NCI-H1930 (cell line): ENCODE measurements at regions not wholly inside any gene's neighbourhood (a gene's known extent, or its start where the extent isn't known, plus 50 kb on each side); places are given as distances from the start of the nearest gene placed in this dataset.
"Not testable (repeated sequence)": the region's sequence is repeated elsewhere in the genome, so short reads cannot be mapped to it uniquely, and the experiment has no call there.

Source experiments
- DNase-seq, 2 experiments: peaks; one replicate each; lab custom pipeline; 2025; lab: John Stamatoyannopoulos, UW

GRCh38 chr6:25181923-25182322 is 97.3 kb upstream of the CARMIL1 start:
- DNase-seq = no peak

GRCh38 chr6:25186919-25187318 is 92.3 kb upstream of the CARMIL1 start:
- DNase-seq = no peak

- no peak for DNase-seq
Measured at GRCh38 chr6:25188232-25188631, 90.9 kb upstream of the CARMIL1 start.

- DNase-seq = no peak
Measured at GRCh38 chr6:25192590-25193459, 86.3 kb upstream of the CARMIL1 start.

- DNase-seq = no peak
Measured at GRCh38 chr6:25193460-25194171, 85.6 kb upstream of the CARMIL1 start.

GRCh38 chr6:25194172-25194678 is 84.9 kb upstream of the CARMIL1 start:
- DNase-seq = no peak

- DNase-seq = no peak
Measured at GRCh38 chr6:25196464-25196863, 82.7 kb upstream of the CARMIL1 start.

GRCh38 chr6:25197111-25197510 is 82.1 kb upstream of the CARMIL1 start:
- DNase-seq = no peak

- no peak for DNase-seq
Measured at GRCh38 chr6:25199544-25199943, 79.6 kb upstream of the CARMIL1 start.

- DNase-seq = no peak
Measured at GRCh38 chr6:25202504-25202903, 76.7 kb upstream of the CARMIL1 start.

GRCh38 chr6:25205629-25206028 is 73.5 kb upstream of the CARMIL1 start:
- DNase-seq = no peak

- not testable (repeated sequence) for DNase-seq
Measured at GRCh38 chr6:25207453-25208155, 71.6 kb upstream of the CARMIL1 start.

GRCh38 chr6:25215881-25216280 is 63.3 kb upstream of the CARMIL1 start:
- no peak for DNase-seq

GRCh38 chr6:25217302-25217701 is 61.9 kb upstream of the CARMIL1 start:
- no peak for DNase-seq

GRCh38 chr6:25217829-25218228 is 61.3 kb upstream of the CARMIL1 start:
- no peak for DNase-seq

- DNase-seq = peak; percentile 20 to 63
Measured at GRCh38 chr6:25218346-25218745, 60.8 kb upstream of the CARMIL1 start.

- DNase-seq = no peak
Measured at GRCh38 chr6:25219216-25219916, 59.8 kb upstream of the CARMIL1 start.

GRCh38 chr6:25219917-25220278 is 59.3 kb upstream of the CARMIL1 start:
- no peak for DNase-seq

GRCh38 chr6:25220857-25221256 is 58.3 kb upstream of the CARMIL1 start:
- DNase-seq = no peak

- no peak for DNase-seq
Measured at GRCh38 chr6:25222006-25222678, 57.0 kb upstream of the CARMIL1 start.

- DNase-seq = peak; percentile 39 to 69
Measured at GRCh38 chr6:25223490-25223991, 55.6 kb upstream of the CARMIL1 start.
